SU-DHL-6 (cell line): ENCODE measurements at regions not wholly inside any gene's neighbourhood (a gene's known extent, or its start where the extent isn't known, plus 50 kb on each side); places are given as distances from the start of the nearest gene placed in this dataset.

ENCODE experiments used
- EZH2phosphoT487 ChIP-seq: fragments of 200-600 bp; sonication (generic), shearing (Covaris generic); conservative IDR thresholded peaks from 2 replicates; pipeline ENCODE4 v1.6.1; 2018; ENCODE audit warnings: mild to moderate bottlenecking, antibody characterized with exemption, low read length, moderate library complexity, mixed read lengths
- TF ChIP-seq, protein P1 (sequence below): fragments of 200-600 bp; sonication (generic); IDR thresholded peaks from one replicate; pipeline ENCODE4 v1.5.1; 2017; ENCODE audit warnings: antibody characterized with exemption, mild to moderate bottlenecking, low read length, moderate library complexity; ENCODE audit not compliant: insufficient read depth, poor library complexity, severe bottlenecking

DNA sequence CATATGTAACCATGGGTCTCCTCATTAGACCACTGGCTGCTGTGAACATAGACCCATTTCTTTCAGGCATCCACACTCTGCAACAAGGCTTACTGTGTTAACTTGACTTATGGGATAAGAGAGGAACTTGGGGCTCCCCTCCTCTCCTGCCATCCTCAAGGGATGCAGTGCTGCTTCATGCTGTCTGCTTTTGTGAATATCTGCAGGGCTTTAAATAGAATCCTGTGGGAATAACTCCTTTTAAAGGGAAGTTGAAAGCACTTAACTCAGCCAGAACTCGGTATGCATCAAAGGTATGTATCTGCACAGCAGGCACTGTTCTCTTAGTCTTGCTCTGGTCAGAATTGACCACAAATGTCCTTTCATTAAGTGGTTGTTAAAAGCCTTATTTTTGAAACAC is 222.5 kb upstream of the KIRREL3 start:
- TF ChIP-seq, protein P1, sequence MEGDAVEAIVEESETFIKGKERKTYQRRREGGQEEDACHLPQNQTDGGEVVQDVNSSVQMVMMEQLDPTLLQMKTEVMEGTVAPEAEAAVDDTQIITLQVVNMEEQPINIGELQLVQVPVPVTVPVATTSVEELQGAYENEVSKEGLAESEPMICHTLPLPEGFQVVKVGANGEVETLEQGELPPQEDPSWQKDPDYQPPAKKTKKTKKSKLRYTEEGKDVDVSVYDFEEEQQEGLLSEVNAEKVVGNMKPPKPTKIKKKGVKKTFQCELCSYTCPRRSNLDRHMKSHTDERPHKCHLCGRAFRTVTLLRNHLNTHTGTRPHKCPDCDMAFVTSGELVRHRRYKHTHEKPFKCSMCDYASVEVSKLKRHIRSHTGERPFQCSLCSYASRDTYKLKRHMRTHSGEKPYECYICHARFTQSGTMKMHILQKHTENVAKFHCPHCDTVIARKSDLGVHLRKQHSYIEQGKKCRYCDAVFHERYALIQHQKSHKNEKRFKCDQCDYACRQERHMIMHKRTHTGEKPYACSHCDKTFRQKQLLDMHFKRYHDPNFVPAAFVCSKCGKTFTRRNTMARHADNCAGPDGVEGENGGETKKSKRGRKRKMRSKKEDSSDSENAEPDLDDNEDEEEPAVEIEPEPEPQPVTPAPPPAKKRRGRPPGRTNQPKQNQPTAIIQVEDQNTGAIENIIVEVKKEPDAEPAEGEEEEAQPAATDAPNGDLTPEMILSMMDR: no peak
- no peak for TF ChIP-seq EZH2phosphoT487
